ENCODE measurements at regions not wholly inside any gene's neighbourhood (a gene's known extent, or its start where the extent isn't known, plus 50 kb on each side); places are given as distances from the start of the nearest gene placed in this dataset.
"Not testable (repeated sequence)": the region's sequence is repeated elsewhere in the genome, so short reads cannot be mapped to it uniquely, and the experiment has no call there.

DNA sequence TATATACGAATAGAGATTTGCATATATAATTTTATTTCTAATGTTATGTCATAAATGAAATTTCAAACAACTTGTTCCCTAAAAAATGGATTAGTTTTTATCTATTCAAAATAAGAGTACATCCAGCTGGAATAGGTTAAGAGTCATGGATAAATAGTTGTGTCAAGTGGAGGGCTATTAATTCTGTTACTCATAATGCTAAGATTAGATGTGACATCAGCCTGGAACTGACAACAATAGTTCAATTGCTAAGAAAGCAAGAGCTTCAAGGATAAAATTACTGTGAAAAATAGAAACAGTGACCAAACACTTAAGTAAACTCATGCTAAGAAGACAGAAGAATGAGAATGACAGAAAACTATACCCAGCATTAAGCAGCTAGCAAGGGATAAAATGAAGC is 92.2 kb upstream of the CDH9 start:
- no peak for DNase-seq

- no peak for DNase-seq
These were observed 91.5 kb upstream of the CDH9 start for GRCh38 chr5:27129926-27130325.

GRCh38 chr5:27125856-27126255 is 87.5 kb upstream of the CDH9 start:
- DNase-seq, result no peak

- DNase-seq, result no peak
These were observed 86.2 kb upstream of the CDH9 start for GRCh38 chr5:27124590-27124989.

DNA sequence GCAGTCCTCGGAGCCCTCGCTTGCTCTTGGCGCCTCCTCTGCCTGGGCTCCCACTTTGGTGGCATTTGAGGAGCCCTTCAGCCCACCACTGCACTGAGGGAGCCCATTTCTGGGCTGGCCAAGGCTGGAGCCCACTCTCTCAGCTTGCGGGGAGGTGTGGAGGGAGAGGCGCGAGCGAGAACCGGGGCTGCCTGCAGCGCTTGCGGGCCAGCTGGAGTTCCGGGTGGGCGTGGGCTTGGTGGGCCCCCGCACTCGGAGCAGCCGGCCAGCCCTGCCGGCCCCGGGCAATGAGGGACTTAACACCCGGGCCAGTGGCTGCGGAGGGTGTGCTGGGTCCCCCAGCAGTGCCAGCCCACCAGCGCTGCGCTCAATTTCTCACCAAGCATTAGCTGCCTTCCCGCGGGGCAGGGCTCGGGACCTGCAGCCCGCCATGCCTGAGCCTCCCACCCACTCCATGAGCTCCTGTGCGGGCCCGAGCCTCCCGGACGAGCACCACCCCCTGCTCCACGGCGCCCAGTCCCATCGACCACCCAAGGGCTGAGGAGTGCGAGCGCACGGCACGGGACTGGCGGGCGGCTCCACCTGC is 81.4 kb upstream of the CDH9 start:
- not testable (repeated sequence) for DNase-seq

GRCh38 chr5:27103486-27103885 is 65.1 kb upstream of the CDH9 start:
- DNase-seq, result no peak

DNA sequence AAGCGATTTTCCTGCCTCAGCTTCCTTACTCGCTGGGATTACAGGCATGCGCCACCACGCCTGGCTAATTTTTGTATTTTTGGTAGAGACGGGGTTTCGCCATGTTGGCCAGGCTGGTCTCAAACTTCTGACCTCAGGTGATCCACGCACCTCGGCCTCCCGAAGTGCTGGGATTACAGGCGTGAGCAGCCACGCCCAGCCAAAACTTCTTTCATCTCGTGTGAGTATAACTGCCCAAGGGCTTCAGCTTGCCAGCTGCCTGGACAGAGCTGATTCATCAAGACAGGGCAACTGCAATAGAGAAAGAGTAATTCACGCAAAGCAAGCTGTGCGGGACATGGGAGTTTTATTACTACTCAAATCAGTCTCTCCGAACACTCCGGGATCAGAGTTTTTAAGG is 57.4 kb upstream of the CDH9 start:
- not testable (repeated sequence) for DNase-seq

GRCh38 chr5:27093279-27093678 is 54.9 kb upstream of the CDH9 start:
- DNase-seq, result no peak

GRCh38 chr5:27091858-27092257 is 53.5 kb upstream of the CDH9 start:
- no peak for DNase-seq

- DNase-seq, result not testable (repeated sequence)
These were observed 50.4 kb upstream of the CDH9 start for GRCh38 chr5:27088822-27089221.
